ENCODE measurements at regions not wholly inside any gene's neighbourhood (a gene's known extent, or its start where the extent isn't known, plus 50 kb on each side); places are given as distances from the start of the nearest gene placed in this dataset.
A peak's percentile ranks its signal among the peaks of the same experiment; 100 is the strongest.
"Not testable (repeated sequence)": the region's sequence is repeated elsewhere in the genome, so short reads cannot be mapped to it uniquely, and the experiment has no call there.

- Mint-ChIP-seq H3K27me3 (peaks cover 5% of the 10 kb centered on the region), H3K27ac (no peak overlapping the region), H3K4me1 (peaks cover 3% of the 10 kb centered on the region), H3K9me3 (no peaks in the 10 kb centered on the region), H3K4me3 (no peak overlapping the region), H3K36me3 (no peaks in the 10 kb centered on the region)
- DNase-seq: no peak
Observed at GRCh38 chr7:79770970-79771369, 317.5 kb upstream of the MAGI2 start.

GRCh38 chr7:79770063-79770462, 316.6 kb upstream of the MAGI2 start:
- no peaks in the 10 kb centered on the region for H3K36me3 Mint-ChIP-seq
- no peaks in the 10 kb centered on the region for H3K9me3 Mint-ChIP-seq
- H3K27ac Mint-ChIP-seq: no peak overlapping the region
- peaks cover 5% of the 10 kb centered on the region for H3K27me3 Mint-ChIP-seq
- H3K4me3 Mint-ChIP-seq: no peak overlapping the region
- no peak for DNase-seq
- H3K4me1 Mint-ChIP-seq: peaks cover 3% of the 10 kb centered on the region

DNA sequence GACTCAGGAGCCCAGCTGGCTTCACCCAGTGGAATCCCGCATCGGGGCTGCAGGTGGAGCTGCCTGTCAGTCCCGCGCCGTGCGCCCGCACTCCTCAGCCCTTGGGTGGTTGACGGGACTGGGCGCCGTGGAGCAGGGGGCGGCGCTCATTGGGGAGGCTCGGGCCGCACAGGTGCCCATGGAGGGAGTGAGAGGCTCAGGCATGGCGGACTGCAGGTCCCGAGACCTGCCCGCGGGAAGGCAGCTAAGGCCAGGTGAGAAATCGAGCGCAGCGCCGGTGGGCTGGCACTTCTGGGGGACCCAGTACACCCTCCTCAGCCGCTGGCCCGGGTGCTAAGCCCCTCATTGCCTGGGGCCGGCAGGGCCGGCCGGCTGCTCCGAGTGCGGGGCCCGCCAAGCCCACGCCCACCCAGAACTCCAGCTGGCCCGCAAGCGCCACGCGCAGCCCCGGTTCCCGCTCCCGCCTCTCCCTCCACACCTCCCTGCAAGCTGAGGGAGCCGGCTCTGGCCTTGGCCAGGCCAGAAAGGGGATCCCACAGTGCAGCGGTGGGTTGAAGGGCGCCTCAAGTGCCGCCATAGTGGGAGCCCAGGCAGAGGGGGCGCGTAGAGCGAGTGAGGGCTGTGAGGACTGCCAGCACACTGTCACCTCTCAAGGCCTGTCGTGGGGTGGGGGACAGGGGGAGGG, 314.6 kb upstream of the MAGI2 start:
- not testable (repeated sequence) for H3K9me3 Mint-ChIP-seq, H3K36me3 Mint-ChIP-seq, H3K27ac Mint-ChIP-seq, H3K4me3 Mint-ChIP-seq, H3K27me3 Mint-ChIP-seq, DNase-seq, H3K4me1 Mint-ChIP-seq

- not testable (repeated sequence) for DNase-seq, H3K36me3 Mint-ChIP-seq, H3K27ac Mint-ChIP-seq, H3K27me3 Mint-ChIP-seq, H3K9me3 Mint-ChIP-seq, H3K4me1 Mint-ChIP-seq
- peak overlapping the region; percentile 25 for H3K4me3 Mint-ChIP-seq
Observed at GRCh38 chr7:79767192-79767591, 313.7 kb upstream of the MAGI2 start.

- DNase-seq: no peak
- H3K4me3 Mint-ChIP-seq: no peak overlapping the region
- H3K9me3 Mint-ChIP-seq: peaks cover 5% of the 10 kb centered on the region
- no peaks in the 10 kb centered on the region for H3K4me1 Mint-ChIP-seq
- peaks cover 8% of the 10 kb centered on the region for H3K27me3 Mint-ChIP-seq
- H3K36me3 Mint-ChIP-seq: no peaks in the 10 kb centered on the region
- no peak overlapping the region for H3K27ac Mint-ChIP-seq
Observed at GRCh38 chr7:79761876-79762429, 308.5 kb upstream of the MAGI2 start.

DNA sequence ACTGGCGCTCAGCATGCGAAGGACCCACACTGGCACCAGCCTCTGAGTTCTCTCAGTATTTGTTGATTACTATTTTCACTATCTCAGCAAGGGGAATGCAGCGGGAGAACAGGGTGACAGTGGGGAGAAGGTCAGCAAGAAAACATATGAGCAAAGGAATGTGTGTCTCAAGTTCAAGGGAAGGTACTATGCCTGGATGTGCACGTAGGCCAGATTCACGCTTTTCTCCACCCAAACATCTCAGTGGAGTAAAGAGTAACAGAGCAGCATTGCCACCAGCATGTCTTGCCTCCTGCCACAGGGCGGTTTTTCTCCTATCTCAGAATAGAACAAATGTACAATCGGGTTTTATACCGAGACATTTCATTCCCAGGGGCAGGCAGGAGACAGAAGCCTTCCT, 297.5 kb upstream of the MAGI2 start:
- H3K4me1 Mint-ChIP-seq, H3K36me3 Mint-ChIP-seq, H3K4me3 Mint-ChIP-seq, DNase-seq, H3K27ac Mint-ChIP-seq, H3K27me3 Mint-ChIP-seq, H3K9me3 Mint-ChIP-seq: not testable (repeated sequence)

DNA sequence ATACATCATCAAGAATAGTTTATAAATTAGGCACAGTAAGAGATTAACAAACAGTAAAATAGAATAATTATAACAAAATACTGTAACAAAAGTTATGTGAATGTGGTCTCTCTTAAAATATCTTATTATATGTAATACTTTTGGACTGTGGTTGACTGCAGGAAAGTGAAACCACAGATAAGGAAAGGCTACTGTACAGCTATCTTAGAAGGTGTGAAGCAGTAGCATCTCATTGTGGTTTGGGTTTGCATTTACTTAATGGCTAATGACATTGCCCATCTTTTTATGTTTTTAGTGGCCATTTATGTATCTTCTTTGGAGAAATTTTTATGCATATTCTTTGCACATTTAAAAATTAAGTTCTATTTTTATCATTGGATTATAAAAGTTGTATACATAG, 296.4 kb upstream of the MAGI2 start:
- Mint-ChIP-seq H3K9me3 (peaks cover 2% of the 10 kb centered on the region), H3K4me3 (no peak overlapping the region), H3K4me1 (no peaks in the 10 kb centered on the region), H3K36me3 (no peaks in the 10 kb centered on the region), H3K27ac (no peak overlapping the region), H3K27me3 (no peaks in the 10 kb centered on the region)
- DNase-seq: no peak

- H3K27me3 Mint-ChIP-seq: no peaks in the 10 kb centered on the region
- H3K4me1 Mint-ChIP-seq: no peaks in the 10 kb centered on the region
- H3K36me3 Mint-ChIP-seq: no peaks in the 10 kb centered on the region
- no peak overlapping the region for H3K4me3 Mint-ChIP-seq
- DNase-seq: no peak
- H3K27ac Mint-ChIP-seq: no peak overlapping the region
- no peaks in the 10 kb centered on the region for H3K9me3 Mint-ChIP-seq
Observed at GRCh38 chr7:79741684-79742083, 288.2 kb upstream of the MAGI2 start.

DNA sequence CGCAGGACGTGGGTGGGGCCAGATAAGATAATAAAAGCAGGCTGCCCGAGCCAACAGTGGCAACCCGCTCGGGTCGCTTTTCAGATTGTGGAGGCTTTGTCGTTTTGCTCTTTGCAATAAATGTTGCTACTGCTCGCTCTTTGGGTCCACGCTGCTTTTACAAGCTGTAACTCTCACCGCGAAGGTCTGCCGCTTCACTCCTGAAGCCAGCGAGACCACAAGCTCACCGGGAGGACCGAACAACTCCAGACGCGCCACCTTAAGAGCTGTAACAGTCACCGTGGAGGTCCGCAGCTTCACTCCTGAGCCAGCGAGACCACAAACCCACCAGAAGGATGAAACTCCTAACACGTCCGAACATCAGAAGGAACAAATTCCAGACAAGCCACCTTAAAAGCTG, 286.6 kb upstream of the MAGI2 start:
- no peaks in the 10 kb centered on the region for H3K4me1 Mint-ChIP-seq
- H3K27ac Mint-ChIP-seq: no peak overlapping the region
- no peaks in the 10 kb centered on the region for H3K27me3 Mint-ChIP-seq
- no peak overlapping the region for H3K4me3 Mint-ChIP-seq
- no peaks in the 10 kb centered on the region for H3K36me3 Mint-ChIP-seq
- no peaks in the 10 kb centered on the region for H3K9me3 Mint-ChIP-seq
- no peak for DNase-seq

GRCh38 chr7:79739036-79739709, 285.7 kb upstream of the MAGI2 start:
- not testable (repeated sequence) for H3K9me3 Mint-ChIP-seq, H3K4me3 Mint-ChIP-seq, H3K4me1 Mint-ChIP-seq, H3K27ac Mint-ChIP-seq, H3K36me3 Mint-ChIP-seq, H3K27me3 Mint-ChIP-seq, DNase-seq

GRCh38 chr7:79736418-79736817, 283.0 kb upstream of the MAGI2 start:
- Mint-ChIP-seq H3K4me1 (no peaks in the 10 kb centered on the region), H3K36me3 (no peaks in the 10 kb centered on the region), H3K9me3 (peaks cover 24% of the 10 kb centered on the region), H3K27ac (no peak overlapping the region), H3K4me3 (no peak overlapping the region), H3K27me3 (no peaks in the 10 kb centered on the region)
- no peak for DNase-seq

GRCh38 chr7:79735012-79735411, 281.5 kb upstream of the MAGI2 start:
- Mint-ChIP-seq H3K4me3 (no peak overlapping the region), H3K36me3 (no peaks in the 10 kb centered on the region), H3K4me1 (no peaks in the 10 kb centered on the region), H3K27ac (no peak overlapping the region), H3K27me3 (no peaks in the 10 kb centered on the region), H3K9me3 (peaks cover 26% of the 10 kb centered on the region)
- no peak for DNase-seq

DNA sequence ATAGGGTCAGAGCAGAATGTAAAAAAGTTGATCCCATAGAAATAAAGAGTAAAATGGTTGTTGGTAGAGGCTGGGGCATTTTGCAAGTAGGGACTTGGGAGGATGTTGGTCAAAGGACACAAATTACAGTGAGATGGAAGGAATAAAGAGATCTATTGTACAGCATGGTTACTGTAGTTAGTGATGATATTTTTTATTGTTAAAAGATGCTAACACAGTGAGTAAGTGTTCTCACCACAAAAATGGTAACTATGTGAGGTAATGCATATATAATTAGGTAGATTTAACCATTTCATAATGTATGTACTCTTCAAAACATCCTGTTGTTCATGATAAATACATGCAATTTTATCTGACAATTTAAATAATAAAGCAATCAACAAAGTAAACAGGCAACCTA, 280.7 kb upstream of the MAGI2 start:
- Mint-ChIP-seq H3K27me3 (no peaks in the 10 kb centered on the region), H3K9me3 (peaks cover 27% of the 10 kb centered on the region), H3K4me1 (no peaks in the 10 kb centered on the region), H3K4me3 (no peak overlapping the region), H3K36me3 (no peaks in the 10 kb centered on the region), H3K27ac (no peak overlapping the region)
- no peak for DNase-seq

GRCh38 chr7:79732535-79732934, 279.1 kb upstream of the MAGI2 start:
- no peak overlapping the region for H3K27ac Mint-ChIP-seq
- H3K4me1 Mint-ChIP-seq: no peaks in the 10 kb centered on the region
- H3K27me3 Mint-ChIP-seq: no peaks in the 10 kb centered on the region
- DNase-seq: no peak
- no peak overlapping the region for H3K4me3 Mint-ChIP-seq
- H3K9me3 Mint-ChIP-seq: peaks cover 28% of the 10 kb centered on the region
- H3K36me3 Mint-ChIP-seq: no peaks in the 10 kb centered on the region

- no peaks in the 10 kb centered on the region for H3K36me3 Mint-ChIP-seq
- H3K4me3 Mint-ChIP-seq: no peak overlapping the region
- H3K4me1 Mint-ChIP-seq: no peaks in the 10 kb centered on the region
- no peak overlapping the region for H3K27ac Mint-ChIP-seq
- H3K9me3 Mint-ChIP-seq: peaks cover 28% of the 10 kb centered on the region
- no peak for DNase-seq
- no peaks in the 10 kb centered on the region for H3K27me3 Mint-ChIP-seq
Observed at GRCh38 chr7:79730971-79731370, 277.5 kb upstream of the MAGI2 start.

All from activated naive CD8-positive, alpha-beta T cell treated with anti-CD3 and anti-CD28 coated beads for 36 hours (primary cell).